ENCODE measurements at regions not wholly inside any gene's neighbourhood (a gene's known extent, or its start where the extent isn't known, plus 50 kb on each side); places are given as distances from the start of the nearest gene placed in this dataset.

GRCh38 chr5:108432024-108432423 lies 50.1 kb upstream of the FBXL17 start:
- TF ChIP-seq, protein P1, sequence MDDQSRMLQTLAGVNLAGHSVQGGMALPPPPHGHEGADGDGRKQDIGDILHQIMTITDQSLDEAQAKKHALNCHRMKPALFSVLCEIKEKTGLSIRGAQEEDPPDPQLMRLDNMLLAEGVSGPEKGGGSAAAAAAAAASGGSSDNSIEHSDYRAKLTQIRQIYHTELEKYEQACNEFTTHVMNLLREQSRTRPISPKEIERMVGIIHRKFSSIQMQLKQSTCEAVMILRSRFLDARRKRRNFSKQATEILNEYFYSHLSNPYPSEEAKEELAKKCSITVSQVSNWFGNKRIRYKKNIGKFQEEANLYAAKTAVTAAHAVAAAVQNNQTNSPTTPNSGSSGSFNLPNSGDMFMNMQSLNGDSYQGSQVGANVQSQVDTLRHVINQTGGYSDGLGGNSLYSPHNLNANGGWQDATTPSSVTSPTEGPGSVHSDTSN (CRISPR knock-in tag; IDR thresholded peaks at IDR 0.05), result no peak
- TF ChIP-seq ZNF747 (tag by site-specific recombination; IDR thresholded peaks at IDR 0.05) (no peak), CTCF (tag by site-specific recombination; IDR thresholded peaks at IDR 0.05) (no peak), ZFP69B (tag by site-specific recombination; IDR thresholded peaks at IDR 0.05) (no peak), ZNF248 (tag by site-specific recombination; IDR thresholded peaks at IDR 0.05) (no peak), WT1 (tag by site-specific recombination; IDR thresholded peaks at IDR 0.05) (no peak), TRIM28 (IDR thresholded peaks at IDR 0.05; ENCODE audit: borderline replicate concordance, low read length) (no peak), KLF16 (tag by site-specific recombination; IDR thresholded peaks at IDR 0.05) (no peak), ZNF324 (tag by site-specific recombination; IDR thresholded peaks at IDR 0.05) (no peak), ZNF629 (tag by site-specific recombination; IDR thresholded peaks at IDR 0.05) (no peak), HOXA7 (CRISPR knock-in tag; IDR thresholded peaks at IDR 0.05; ENCODE audit: borderline replicate concordance) (no peak), ZFP3 (tag by site-specific recombination; IDR thresholded peaks at IDR 0.05; ENCODE audit: low read depth) (no peak), ZNF530 (tag by site-specific recombination; IDR thresholded peaks at IDR 0.05; ENCODE audit: low read depth) (no peak)
